Activated CD4-positive, alpha-beta T cell treated with anti-CD3 and anti-CD28 coated beads, Interleukin-2, amount 10 ng/mL, durations not matched to agents 7 days and 5 days (primary cell): ENCODE measurements at regions not wholly inside any gene's neighbourhood (a gene's known extent, or its start where the extent isn't known, plus 50 kb on each side); places are given as distances from the start of the nearest gene placed in this dataset.

Experiments
- CTCF ChIA-PET: fragments of 350-600 bp; sonication (Branson Sonifier 250); formaldehyde crosslinking; loops from one replicate; lab custom pipeline; 2021; ENCODE audit warnings: antibody characterized with exemption; lab: Charles Lee
- POLR2A ChIA-PET: fragments of 350-600 bp; sonication (Branson Sonifier 250); formaldehyde crosslinking; loops from one replicate; lab custom pipeline; 2021; ENCODE audit warnings: antibody characterized with exemption; lab: Charles Lee
- DNase-seq: peaks from one replicate; pipeline ENCODE4 v3.0.0-alpha.2; 2020
- H3K27ac Mint-ChIP-seq: one replicate; pipeline ENCODE4 v1.8.0; 2021; ENCODE audit warnings: mild to moderate bottlenecking, moderate library complexity, mixed read lengths
- H3K27me3 Mint-ChIP-seq: one replicate; pipeline ENCODE4 v1.8.0; 2021; ENCODE audit warnings: mixed read lengths
- H3K36me3 Mint-ChIP-seq: one replicate; pipeline ENCODE4 v1.8.0; 2021; ENCODE audit warnings: low read depth, mixed read lengths
- H3K4me1 Mint-ChIP-seq: one replicate; pipeline ENCODE4 v1.8.0; 2021; ENCODE audit warnings: mixed read lengths
- H3K4me3 Mint-ChIP-seq: one replicate; pipeline ENCODE4 v1.8.0; 2021; ENCODE audit warnings: mild to moderate bottlenecking, moderate library complexity, mixed read lengths
- H3K9me3 Mint-ChIP-seq: one replicate; pipeline ENCODE4 v1.8.0; 2021; ENCODE audit warnings: mixed read lengths

- CTCF ChIA-PET: interaction anchor here (0.7 to 3.3 kb wide), 4 partner anchors 10 to 225 kb away, joined by 3 to 15 read pairs (median 3); partner anchors contain the start of gene CRY1
- Mint-ChIP-seq H3K4me3 (peak overlapping the region; percentile 79), H3K27ac (peak overlapping the region; percentile 70), H3K27me3 (peaks cover 33% of the 10 kb centered on the region), H3K9me3 (no peaks in the 10 kb centered on the region), H3K4me1 (peaks cover 37% of the 10 kb centered on the region), H3K36me3 (no peaks in the 10 kb centered on the region)
- peak; percentile 27 for DNase-seq
- POLR2A ChIA-PET: interaction anchor here (1.0 kb wide), 1 partner anchor 9 kb away, joined by 3 read pairs; no protein-coding TSS in a partner anchor
Observed at GRCh38 chr12:107318556-107318805, 225.1 kb upstream of the CRY1 start.

- ChIA-PET CTCF (interaction anchor here (0.7 to 3.3 kb wide), 4 partner anchors 10 to 226 kb away, joined by 3 to 15 read pairs (median 3); partner anchors contain the start of gene CRY1), POLR2A (interaction anchor here (1.0 kb wide), 1 partner anchor 10 kb away, joined by 3 read pairs; no protein-coding TSS in a partner anchor)
- peak; percentile 23 for DNase-seq
- peak overlapping the region; percentile 75 for H3K27ac Mint-ChIP-seq
- H3K4me3 Mint-ChIP-seq: peak overlapping the region; percentile 79
- peaks cover 5% of the 10 kb centered on the region for H3K36me3 Mint-ChIP-seq
- no peaks in the 10 kb centered on the region for H3K9me3 Mint-ChIP-seq
- H3K4me1 Mint-ChIP-seq: peaks cover 42% of the 10 kb centered on the region
- H3K27me3 Mint-ChIP-seq: peaks cover 28% of the 10 kb centered on the region
Observed at GRCh38 chr12:107318806-107319532, 225.6 kb upstream of the CRY1 start.

- H3K27ac Mint-ChIP-seq: peak overlapping the region; percentile 94
- POLR2A ChIA-PET: interaction anchor here (0.9 to 1.7 kb wide), 3 partner anchors 11 to 83 kb away, joined by 3 to 16 read pairs (median 3); no protein-coding TSS in a partner anchor
- DNase-seq: peak; percentile 27
- H3K4me1 Mint-ChIP-seq: peaks cover 46% of the 10 kb centered on the region
- H3K4me3 Mint-ChIP-seq: peak overlapping the region; percentile 82
- CTCF ChIA-PET: interaction anchor here (0.9 to 3.3 kb wide), 4 partner anchors 9 to 15 kb away, joined by 3 to 15 read pairs (median 5); no protein-coding TSS in a partner anchor
- H3K27me3 Mint-ChIP-seq: peaks cover 22% of the 10 kb centered on the region
- peaks cover 5% of the 10 kb centered on the region for H3K36me3 Mint-ChIP-seq
- no peaks in the 10 kb centered on the region for H3K9me3 Mint-ChIP-seq
Observed at GRCh38 chr12:107319533-107320032, 226.2 kb upstream of the CRY1 start.

GRCh38 chr12:107320033-107320928 is 226.9 kb upstream of the CRY1 start:
- peak overlapping the region; percentile 82 for H3K4me3 Mint-ChIP-seq
- ChIA-PET CTCF (interaction anchor here (0.7 to 3.3 kb wide), 14 partner anchors 8 to 227 kb away, joined by 3 to 15 read pairs (median 5); partner anchors contain the start of gene CRY1), POLR2A (interaction anchor here (0.9 to 1.7 kb wide), 3 partner anchors 11 to 82 kb away, joined by 3 to 16 read pairs (median 3); no protein-coding TSS in a partner anchor)
- H3K9me3 Mint-ChIP-seq: no peaks in the 10 kb centered on the region
- peaks cover 53% of the 10 kb centered on the region for H3K4me1 Mint-ChIP-seq
- peaks cover 15% of the 10 kb centered on the region for H3K27me3 Mint-ChIP-seq
- peaks cover 5% of the 10 kb centered on the region for H3K36me3 Mint-ChIP-seq
- peak; percentile 90 for DNase-seq
- H3K27ac Mint-ChIP-seq: peak overlapping the region; percentile 94

GRCh38 chr12:107320929-107321631 is 227.7 kb upstream of the CRY1 start:
- Mint-ChIP-seq H3K9me3 (no peaks in the 10 kb centered on the region), H3K4me3 (peak overlapping the region; percentile 82), H3K27ac (peak overlapping the region; percentile 94), H3K36me3 (peaks cover 5% of the 10 kb centered on the region), H3K4me1 (peaks cover 54% of the 10 kb centered on the region), H3K27me3 (peaks cover 10% of the 10 kb centered on the region)
- peak; percentile 88 for DNase-seq
- ChIA-PET CTCF (interaction anchor here (0.7 to 3.3 kb wide), 14 partner anchors 8 to 228 kb away, joined by 3 to 15 read pairs (median 5); partner anchors contain the start of gene CRY1), POLR2A (interaction anchor here (1.2 to 1.7 kb wide), 2 partner anchors 12 to 52 kb away, joined by 3 to 16 read pairs; no protein-coding TSS in a partner anchor)

GRCh38 chr12:107322063-107322462 is 228.7 kb upstream of the CRY1 start:
- H3K27me3 Mint-ChIP-seq: peaks cover 2% of the 10 kb centered on the region
- peak; percentile 66 for DNase-seq
- peaks cover 5% of the 10 kb centered on the region for H3K36me3 Mint-ChIP-seq
- H3K27ac Mint-ChIP-seq: peak overlapping the region; percentile 94
- ChIA-PET POLR2A (interaction anchor here (0.6 to 1.2 kb wide), 2 partner anchors 13 to 22 kb away, joined by 3 read pairs; no protein-coding TSS in a partner anchor), CTCF (interaction anchor here (0.5 to 1.9 kb wide), 6 partner anchors 10 to 543 kb away, joined by 3 to 7 read pairs (median 4); no protein-coding TSS in a partner anchor)
- peak overlapping the region; percentile 82 for H3K4me3 Mint-ChIP-seq
- H3K4me1 Mint-ChIP-seq: peaks cover 64% of the 10 kb centered on the region
- no peaks in the 10 kb centered on the region for H3K9me3 Mint-ChIP-seq

GRCh38 chr12:107325075-107325608 is 231.8 kb upstream of the CRY1 start:
- ChIA-PET CTCF (interaction anchor here (0.9 kb wide), 1 partner anchor 10 kb away, joined by 3 read pairs; no protein-coding TSS in a partner anchor), POLR2A (no interaction called here)
- peaks cover 85% of the 10 kb centered on the region for H3K4me1 Mint-ChIP-seq
- H3K27ac Mint-ChIP-seq: no peak overlapping the region
- peaks cover 20% of the 10 kb centered on the region for H3K36me3 Mint-ChIP-seq
- no peaks in the 10 kb centered on the region for H3K27me3 Mint-ChIP-seq
- H3K4me3 Mint-ChIP-seq: no peak overlapping the region
- no peak for DNase-seq
- H3K9me3 Mint-ChIP-seq: peaks cover 3% of the 10 kb centered on the region

- H3K9me3 Mint-ChIP-seq: peaks cover 3% of the 10 kb centered on the region
- H3K36me3 Mint-ChIP-seq: peaks cover 27% of the 10 kb centered on the region
- H3K4me3 Mint-ChIP-seq: no peak overlapping the region
- H3K4me1 Mint-ChIP-seq: peaks cover 87% of the 10 kb centered on the region
- ChIA-PET CTCF (interaction anchor here (0.9 to 2.3 kb wide), 4 partner anchors 11 to 157 kb away, joined by 3 to 8 read pairs (median 4); no protein-coding TSS in a partner anchor), POLR2A (interaction anchor here (0.7 kb wide), 1 partner anchor 66 kb away, joined by 4 read pairs; no protein-coding TSS in a partner anchor)
- H3K27ac Mint-ChIP-seq: no peak overlapping the region
- no peaks in the 10 kb centered on the region for H3K27me3 Mint-ChIP-seq
- no peak for DNase-seq
Observed at GRCh38 chr12:107326237-107326636, 232.9 kb upstream of the CRY1 start.

GRCh38 chr12:107327651-107328182 is 234.4 kb upstream of the CRY1 start:
- H3K4me3 Mint-ChIP-seq: no peak overlapping the region
- peaks cover 82% of the 10 kb centered on the region for H3K4me1 Mint-ChIP-seq
- POLR2A ChIA-PET: no interaction called here
- H3K27me3 Mint-ChIP-seq: no peaks in the 10 kb centered on the region
- DNase-seq: no peak
- peaks cover 3% of the 10 kb centered on the region for H3K9me3 Mint-ChIP-seq
- CTCF ChIA-PET: interaction anchor here (1.2 to 2.3 kb wide), 5 partner anchors 15 to 75 kb away, joined by 3 to 8 read pairs (median 5); no protein-coding TSS in a partner anchor
- H3K27ac Mint-ChIP-seq: no peak overlapping the region
- peaks cover 36% of the 10 kb centered on the region for H3K36me3 Mint-ChIP-seq

GRCh38 chr12:107328442-107329133 is 235.2 kb upstream of the CRY1 start:
- Mint-ChIP-seq H3K36me3 (peaks cover 35% of the 10 kb centered on the region), H3K27ac (no peak overlapping the region), H3K9me3 (peaks cover 3% of the 10 kb centered on the region), H3K27me3 (no peaks in the 10 kb centered on the region), H3K4me3 (no peak overlapping the region), H3K4me1 (peaks cover 79% of the 10 kb centered on the region)
- POLR2A ChIA-PET: no interaction called here
- DNase-seq: no peak
- CTCF ChIA-PET: interaction anchor here (1.1 to 1.7 kb wide), 4 partner anchors 8 to 25 kb away, joined by 3 to 5 read pairs (median 4); no protein-coding TSS in a partner anchor
